HCT116 (cell line): ENCODE measurements at regions not wholly inside any gene's neighbourhood (a gene's known extent, or its start where the extent isn't known, plus 50 kb on each side); places are given as distances from the start of the nearest gene placed in this dataset.

ENCODE experiments used
- ATAC-seq: fragments of 200-7000 bp; cut with Tn5 transposase; 2 replicates; pipeline ENCODE4 v1.9.1; 2020; ENCODE audit warnings: mild to moderate bottlenecking, moderate library complexity
- BruUV-seq: library from RNA; stranded (reverse); fragments of 400-500 nt; replicated peaks from 2 replicates; lab custom pipeline; 2021; lab: Mats Ljungman, UMichigan
- CTCF ChIA-PET: fragments of 300-600 bp; sonication (Branson Sonifier 250); formaldehyde crosslinking; loops from one replicate; lab custom pipeline; 2021; ENCODE audit warnings: antibody characterized with exemption; lab: Charles Lee
- POLR2A ChIA-PET: fragments of 300-600, 350-600 bp; sonication (Branson Sonifier 250); formaldehyde crosslinking; loops from one replicate; lab custom pipeline; 2021; ENCODE audit warnings: antibody characterized with exemption; lab: Charles Lee
- RAD21 ChIA-PET, 2 experiments: fragments of 300-600 bp; sonication (Branson Sonifier 250); formaldehyde crosslinking; loops; one replicate each; lab custom pipeline; 2023; ENCODE audit warnings: low total read pairs in 2 of 2; ENCODE audit not compliant: uncharacterized antibody in 2 of 2, unreplicated experiment in 2 of 2, low non-redundant PET in 1 of 2; lab: Charles Lee
- DNase-seq: peaks from one replicate; pipeline ENCODE4 v3.0.0-alpha.2; 2010; ENCODE audit warnings: low read depth, low spot score
- H2AFZ ChIP-seq: fragments of 200-600 bp; shearing (Covaris generic), sonication (generic); 2 replicates; pipeline ENCODE4 v1.6.1; 2017; ENCODE audit warnings: low read depth, mixed run types, mixed read lengths, antibody characterized with exemption, low read length; ENCODE audit not compliant: poor library complexity, severe bottlenecking
- H3K27ac ChIP-seq: 2 replicates; pipeline ENCODE4 v1.5.1; 2012; ENCODE audit warnings: low read depth, low read length
- H3K27me3 ChIP-seq: fragments of 200-600 bp; sonication (generic); 2 replicates; pipeline ENCODE4 v1.6.1; 2016; ENCODE audit warnings: mixed run types, low read length, mixed read lengths; ENCODE audit not compliant: insufficient read depth
- H3K36me3 ChIP-seq, 2 experiments: fragments of 200-500 bp in 1 of 2; fragments of 200-600 bp in 1 of 2; sonication (Bioruptor generic) in 1 of 2; sonication (generic) in 1 of 2; 2 replicates each; pipeline versions ENCODE4 v1.5.1 to v1.6.1; 2014 to 2016; ENCODE audit warnings: low read length in 2 of 2, inconsistent platforms in 1 of 2, mixed read lengths in 1 of 2, mixed run types in 1 of 2; ENCODE audit not compliant: insufficient read depth in 2 of 2, control insufficient read depth in 1 of 2
- H3K4me1 ChIP-seq, 2 experiments: fragments of 200-600 bp in 1 of 2; sonication (generic) in 1 of 2; 2 replicates each; pipeline versions ENCODE4 v1.5.1 to v1.6.1; 2012 to 2017; ENCODE audit warnings: low read length in 2 of 2, inconsistent platforms in 1 of 2, mild to moderate bottlenecking in 1 of 2, mixed read lengths in 1 of 2, mixed run types in 1 of 2, moderate library complexity in 1 of 2; ENCODE audit not compliant: insufficient read depth in 2 of 2, control insufficient read depth in 1 of 2
- H3K4me2 ChIP-seq: fragments of 200-600 bp; sonication (generic); 2 replicates; pipeline ENCODE4 v1.6.1; 2017; ENCODE audit warnings: mixed run types, low read length, mixed read lengths
- H3K4me3 ChIP-seq, 2 experiments: fragments of 200-600 bp in 1 of 2; sonication (generic) in 1 of 2; replicated peaks in 1 of 2; 2 replicates each; pipeline ENCODE4 v1.5.1; 2011 to 2016; ENCODE audit warnings: low read length in 2 of 2, control low read depth in 1 of 2, low read depth in 1 of 2, mild to moderate bottlenecking in 1 of 2, mixed read lengths in 1 of 2, mixed run types in 1 of 2
- H3K79me2 ChIP-seq: fragments of 200-600 bp; sonication (generic); 2 replicates; pipeline ENCODE4 v1.6.1; 2017; ENCODE audit warnings: mild to moderate bottlenecking, mixed run types, low read length, moderate library complexity, mixed read lengths; ENCODE audit not compliant: insufficient read depth
- H3K9ac ChIP-seq: fragments of 200-600 bp; sonication (generic); 2 replicates; pipeline ENCODE4 v1.6.1; 2016; ENCODE audit warnings: low read length, mixed read lengths
- H3K9me2 ChIP-seq: fragments of 200-600 bp; sonication (generic), shearing (Covaris generic); 2 replicates; pipeline ENCODE4 v1.6.1; 2017; ENCODE audit warnings: mixed run types, mild to moderate bottlenecking, moderate library complexity; ENCODE audit not compliant: insufficient read depth
- H3K9me3 ChIP-seq, 2 experiments: fragments of 200-500 bp in 1 of 2; fragments of 200-600 bp in 1 of 2; sonication (Bioruptor generic) in 1 of 2; sonication (generic) in 1 of 2; 2 replicates each; pipeline ENCODE4 v1.6.1; 2014 to 2017; ENCODE audit warnings: low read length in 2 of 2, mixed read lengths in 2 of 2, inconsistent platforms in 1 of 2, low read depth in 1 of 2, mild to moderate bottlenecking in 1 of 2, mixed run types in 1 of 2, moderate library complexity in 1 of 2; ENCODE audit not compliant: control insufficient read depth in 1 of 2, insufficient read depth in 1 of 2
- H4K20me1 ChIP-seq: fragments of 200-600 bp; sonication (generic), shearing (Covaris generic); 2 replicates; pipeline ENCODE4 v1.6.1; 2017; ENCODE audit warnings: mixed run types, mild to moderate bottlenecking, moderate library complexity; ENCODE audit not compliant: insufficient read depth
- CEBPB ChIP-seq: IDR thresholded peaks from 2 replicates; pipeline ENCODE4 v1.6.1; 2012; ENCODE audit warnings: low read depth
- ELF1 ChIP-seq: IDR thresholded peaks from 2 replicates; pipeline ENCODE4 v1.6.1; 2012; ENCODE audit warnings: low read depth, borderline replicate concordance
- EZH2 ChIP-seq: fragments of 200-600 bp; sonication (generic); IDR thresholded peaks from 2 replicates; pipeline ENCODE4 v1.6.1; 2017; ENCODE audit warnings: antibody characterized with exemption, mixed run types
- FOSL1 ChIP-seq: IDR thresholded peaks from 2 replicates; pipeline ENCODE4 v1.6.1; 2012; ENCODE audit warnings: low read depth
- POLR2A ChIP-seq: IDR thresholded peaks from 2 replicates; pipeline ENCODE4 v1.7.0; 2011; ENCODE audit warnings: borderline replicate concordance; ENCODE audit not compliant: insufficient read depth, insufficient read length; ENCODE audit errors: extremely low read depth
- POLR2AphosphoS5 ChIP-seq: IDR thresholded peaks from 2 replicates; pipeline ENCODE4 v1.6.1; 2011; ENCODE audit warnings: mild to moderate bottlenecking, low read depth, low read length, moderate library complexity
- RAD21 ChIP-seq: IDR thresholded peaks from 2 replicates; pipeline ENCODE4 v1.6.1; 2012; ENCODE audit warnings: low read depth, mild to moderate bottlenecking
- SIN3A ChIP-seq: IDR thresholded peaks from 2 replicates; pipeline ENCODE4 v1.6.1; 2012; ENCODE audit warnings: low read depth
- SP1 ChIP-seq: IDR thresholded peaks from 2 replicates; pipeline ENCODE4 v1.6.1; 2012; ENCODE audit warnings: low read depth
- TCF7L2 ChIP-seq: IDR thresholded peaks from 2 replicates; pipeline ENCODE4 v1.7.0; 2011; ENCODE audit warnings: borderline replicate concordance, inconsistent platforms; ENCODE audit not compliant: insufficient read depth, insufficient read length; ENCODE audit errors: extremely low read depth
- YY1 ChIP-seq: IDR thresholded peaks from 2 replicates; pipeline ENCODE4 v1.6.1; 2011; ENCODE audit warnings: low read length, low read depth, moderate library complexity, mild to moderate bottlenecking; ENCODE audit not compliant: insufficient replicate concordance; ENCODE audit errors: extremely low read depth
- ZFX ChIP-seq: fragments of 450-650 bp; IDR thresholded peaks from 2 replicates; pipeline ENCODE4 v1.6.1; 2017
- ZNF274 ChIP-seq: fragments of 200-500 bp; sonication (Bioruptor generic); IDR thresholded peaks from 2 replicates; pipeline ENCODE4 v1.6.1; 2014; ENCODE audit warnings: mild to moderate bottlenecking, low read depth, low read length, inconsistent platforms
- intact Hi-C: fragments of 100-400 bp; cut with micrococcal nuclease; formaldehyde crosslinking; loops from 2 replicates; pipeline ENCODE4 v1.10.0; 2022
- TF ChIP-seq, protein P1 (sequence below): IDR thresholded peaks from 2 replicates; pipeline ENCODE4 v1.6.1; 2012
- TF ChIP-seq, protein P2 (sequence below): IDR thresholded peaks from 2 replicates; pipeline ENCODE4 v1.6.1; 2011; ENCODE audit warnings: mild to moderate bottlenecking, low read length, moderate library complexity; ENCODE audit not compliant: insufficient replicate concordance; ENCODE audit errors: extremely low read depth
- TF ChIP-seq, protein P3 (sequence below): IDR thresholded peaks from 2 replicates; pipeline ENCODE4 v1.6.1; 2012; ENCODE audit warnings: low read depth
- TF ChIP-seq, protein P4 (sequence below): IDR thresholded peaks from 2 replicates; pipeline ENCODE4 v1.6.1; 2012

DNA sequence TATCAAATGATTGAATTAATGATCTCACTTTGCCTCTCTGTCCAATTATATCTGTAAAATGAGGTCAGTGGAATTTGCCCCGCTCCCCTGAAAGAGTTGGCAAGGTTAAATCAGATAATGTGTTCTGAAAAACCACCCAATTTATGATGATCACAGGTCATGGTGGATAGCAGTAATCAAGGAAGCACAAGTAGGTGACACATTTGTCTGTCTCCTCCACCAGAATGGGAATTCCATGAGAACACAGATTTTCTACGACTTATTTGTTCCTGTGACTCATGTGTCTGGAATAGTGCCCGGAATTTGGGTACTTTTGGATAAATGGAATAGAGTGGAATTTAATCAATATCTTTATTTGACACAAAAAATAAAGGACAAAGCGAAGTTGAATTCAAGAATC, 220.9 kb upstream of the SUCLG2 start:
- Histone ChIP-seq H3K9ac (no peak overlapping the region), H3K27ac (no peak overlapping the region), H3K4me3 (no peak overlapping the region), H2AFZ (no peak overlapping the region), H3K27me3 (no peaks in the 10 kb centered on the region), H3K4me1 (no peaks in the 10 kb centered on the region), H3K9me3 (no peaks in the 10 kb centered on the region), H4K20me1 (no peaks in the 10 kb centered on the region), H3K9me2 (no peaks in the 10 kb centered on the region), H3K79me2 (no peaks in the 10 kb centered on the region), H3K36me3 (no peaks in the 10 kb centered on the region), H3K4me2 (no peak overlapping the region)
- DNase-seq (no peak), ATAC-seq (no peak)
- POLR2A ChIA-PET, result no interaction called here
- BruUV-seq, result no TSS peak
- TF ChIP-seq, protein P1, sequence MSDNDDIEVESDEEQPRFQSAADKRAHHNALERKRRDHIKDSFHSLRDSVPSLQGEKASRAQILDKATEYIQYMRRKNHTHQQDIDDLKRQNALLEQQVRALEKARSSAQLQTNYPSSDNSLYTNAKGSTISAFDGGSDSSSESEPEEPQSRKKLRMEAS, result no peak
- no peak for TF ChIP-seq ZNF274
- TF ChIP-seq SIN3A, result no peak
- no peak for TF ChIP-seq FOSL1
- no peak for TF ChIP-seq YY1
- TF ChIP-seq POLR2A, result no peak
- TF ChIP-seq, protein P2, sequence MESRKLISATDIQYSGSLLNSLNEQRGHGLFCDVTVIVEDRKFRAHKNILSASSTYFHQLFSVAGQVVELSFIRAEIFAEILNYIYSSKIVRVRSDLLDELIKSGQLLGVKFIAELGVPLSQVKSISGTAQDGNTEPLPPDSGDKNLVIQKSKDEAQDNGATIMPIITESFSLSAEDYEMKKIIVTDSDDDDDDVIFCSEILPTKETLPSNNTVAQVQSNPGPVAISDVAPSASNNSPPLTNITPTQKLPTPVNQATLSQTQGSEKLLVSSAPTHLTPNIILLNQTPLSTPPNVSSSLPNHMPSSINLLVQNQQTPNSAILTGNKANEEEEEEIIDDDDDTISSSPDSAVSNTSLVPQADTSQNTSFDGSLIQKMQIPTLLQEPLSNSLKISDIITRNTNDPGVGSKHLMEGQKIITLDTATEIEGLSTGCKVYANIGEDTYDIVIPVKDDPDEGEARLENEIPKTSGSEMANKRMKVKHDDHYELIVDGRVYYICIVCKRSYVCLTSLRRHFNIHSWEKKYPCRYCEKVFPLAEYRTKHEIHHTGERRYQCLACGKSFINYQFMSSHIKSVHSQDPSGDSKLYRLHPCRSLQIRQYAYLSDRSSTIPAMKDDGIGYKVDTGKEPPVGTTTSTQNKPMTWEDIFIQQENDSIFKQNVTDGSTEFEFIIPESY, result no peak
- no peak for TF ChIP-seq ZFX
- no peak for TF ChIP-seq TCF7L2
- no peak for TF ChIP-seq ELF1
- TF ChIP-seq EZH2, result no peak
- TF ChIP-seq, protein P3, sequence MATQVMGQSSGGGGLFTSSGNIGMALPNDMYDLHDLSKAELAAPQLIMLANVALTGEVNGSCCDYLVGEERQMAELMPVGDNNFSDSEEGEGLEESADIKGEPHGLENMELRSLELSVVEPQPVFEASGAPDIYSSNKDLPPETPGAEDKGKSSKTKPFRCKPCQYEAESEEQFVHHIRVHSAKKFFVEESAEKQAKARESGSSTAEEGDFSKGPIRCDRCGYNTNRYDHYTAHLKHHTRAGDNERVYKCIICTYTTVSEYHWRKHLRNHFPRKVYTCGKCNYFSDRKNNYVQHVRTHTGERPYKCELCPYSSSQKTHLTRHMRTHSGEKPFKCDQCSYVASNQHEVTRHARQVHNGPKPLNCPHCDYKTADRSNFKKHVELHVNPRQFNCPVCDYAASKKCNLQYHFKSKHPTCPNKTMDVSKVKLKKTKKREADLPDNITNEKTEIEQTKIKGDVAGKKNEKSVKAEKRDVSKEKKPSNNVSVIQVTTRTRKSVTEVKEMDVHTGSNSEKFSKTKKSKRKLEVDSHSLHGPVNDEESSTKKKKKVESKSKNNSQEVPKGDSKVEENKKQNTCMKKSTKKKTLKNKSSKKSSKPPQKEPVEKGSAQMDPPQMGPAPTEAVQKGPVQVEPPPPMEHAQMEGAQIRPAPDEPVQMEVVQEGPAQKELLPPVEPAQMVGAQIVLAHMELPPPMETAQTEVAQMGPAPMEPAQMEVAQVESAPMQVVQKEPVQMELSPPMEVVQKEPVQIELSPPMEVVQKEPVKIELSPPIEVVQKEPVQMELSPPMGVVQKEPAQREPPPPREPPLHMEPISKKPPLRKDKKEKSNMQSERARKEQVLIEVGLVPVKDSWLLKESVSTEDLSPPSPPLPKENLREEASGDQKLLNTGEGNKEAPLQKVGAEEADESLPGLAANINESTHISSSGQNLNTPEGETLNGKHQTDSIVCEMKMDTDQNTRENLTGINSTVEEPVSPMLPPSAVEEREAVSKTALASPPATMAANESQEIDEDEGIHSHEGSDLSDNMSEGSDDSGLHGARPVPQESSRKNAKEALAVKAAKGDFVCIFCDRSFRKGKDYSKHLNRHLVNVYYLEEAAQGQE, result no peak
- no peak for TF ChIP-seq RAD21
- TF ChIP-seq SP1, result no peak
- no peak for TF ChIP-seq CEBPB
- TF ChIP-seq POLR2AphosphoS5, result no peak
- TF ChIP-seq, protein P4, sequence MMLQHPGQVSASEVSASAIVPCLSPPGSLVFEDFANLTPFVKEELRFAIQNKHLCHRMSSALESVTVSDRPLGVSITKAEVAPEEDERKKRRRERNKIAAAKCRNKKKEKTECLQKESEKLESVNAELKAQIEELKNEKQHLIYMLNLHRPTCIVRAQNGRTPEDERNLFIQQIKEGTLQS, result no peak
- RAD21 ChIA-PET, result no interaction called here
- intact Hi-C loops, result no loop called here
- CTCF ChIA-PET, result no interaction called here
